ENCODE measurements at regions not wholly inside any gene's neighbourhood (a gene's known extent, or its start where the extent isn't known, plus 50 kb on each side); places are given as distances from the start of the nearest gene placed in this dataset.

GRCh38 chrX:97740886-97741285 lies 857.2 kb downstream of the RPA4 start (continued):
- no peak for TF ChIP-seq ATF3 (IDR thresholded peaks at IDR 0.05)
- no peak for TF ChIP-seq ATF3 (CRISPR knock-in tag; conservative IDR thresholded peaks at IDR 0.05)
- TF ChIP-seq SIX5 (IDR thresholded peaks at IDR 0.05; ENCODE audit: borderline replicate concordance in 1 of 2, insufficient read depth in 1 of 2, low read depth in 1 of 2, low read length in 2 of 2), result no peak
- TF ChIP-seq ZNF561 (CRISPR knock-in tag; conservative IDR thresholded peaks at IDR 0.05), result no peak
- no peak for TF ChIP-seq HNRNPUL1 (IDR thresholded peaks at IDR 0.05; ENCODE audit: low read length)
- TF ChIP-seq ZNF3 (CRISPR knock-in tag; IDR thresholded peaks at IDR 0.05), result no peak
- no peak for TF ChIP-seq FOS (IDR thresholded peaks at IDR 0.05; ENCODE audit: extremely low read depth, insufficient read length)
- TF ChIP-seq ZNF449 (CRISPR knock-in tag; IDR thresholded peaks at IDR 0.05), result no peak
- TF ChIP-seq ZNF121 (CRISPR knock-in tag; conservative IDR thresholded peaks at IDR 0.05), result no peak
- no peak for TF ChIP-seq CHD4 (IDR thresholded peaks at IDR 0.05; ENCODE audit: insufficient read depth, insufficient replicate concordance, low read depth, low read length, poor library complexity, severe bottlenecking)
- no peak for TF ChIP-seq FOXK2 (conservative IDR thresholded peaks at IDR 0.05 in 1 of 2, IDR thresholded peaks at IDR 0.05 in 1 of 2; ENCODE audit: low read depth in 2 of 2)
- TF ChIP-seq SAFB (IDR thresholded peaks at IDR 0.05; ENCODE audit: borderline replicate concordance, low read depth, low read length), result no peak
- no peak for TF ChIP-seq SRSF1 (IDR thresholded peaks at IDR 0.05; ENCODE audit: low read depth, low read length)
